Kidney epithelial cell (primary cell): ENCODE measurements at regions not wholly inside any gene's neighbourhood (a gene's known extent, or its start where the extent isn't known, plus 50 kb on each side); places are given as distances from the start of the nearest gene placed in this dataset.

Experiments
- DNase-seq: peaks from one replicate; pipeline ENCODE4 v3.0.0-alpha.2; 2010; ENCODE audit warnings: low read depth
- H3K27me3 ChIP-seq: 2 replicates; pipeline ENCODE4 v1.6.0; 2011; ENCODE audit warnings: low read length; ENCODE audit not compliant: control insufficient read depth, insufficient read depth
- H3K36me3 ChIP-seq: 2 replicates; pipeline ENCODE4 v1.5.1; 2011; ENCODE audit warnings: low read length; ENCODE audit not compliant: control insufficient read depth, insufficient read depth
- H3K4me3 ChIP-seq: 2 replicates; pipeline ENCODE4 v1.5.1; 2011; ENCODE audit warnings: low read depth, mild to moderate bottlenecking, control low read depth, low read length
- TF ChIP-seq, protein P1 (sequence below): IDR thresholded peaks from 2 replicates; pipeline ENCODE4 v1.5.1; 2011; ENCODE audit warnings: mild to moderate bottlenecking, moderate library complexity, low read length, control low read depth, inconsistent platforms; ENCODE audit not compliant: insufficient read depth, poor library complexity, severe bottlenecking

DNA sequence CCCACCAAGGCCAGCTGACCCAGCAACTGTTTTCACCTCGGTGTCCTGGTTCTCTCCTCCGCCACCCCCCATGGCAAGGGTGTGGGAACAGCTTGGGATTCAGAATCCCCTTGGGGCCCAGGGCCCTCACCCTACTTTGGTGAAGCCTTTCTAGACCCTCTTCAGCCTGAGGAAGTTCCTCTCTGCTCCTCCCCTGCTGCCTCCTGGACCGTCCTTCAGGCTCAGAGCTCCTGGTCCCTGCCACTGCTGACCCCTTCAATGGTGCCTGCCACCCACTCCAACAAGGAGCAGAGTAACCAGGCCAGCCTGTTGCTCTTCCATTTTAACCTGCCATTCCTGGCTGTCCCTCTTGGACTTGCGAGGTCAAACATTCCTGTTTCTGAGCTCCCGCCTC, 72.0 kb upstream of the SMNDC1 start:
- DNase-seq = no peak
- Histone ChIP-seq H3K27me3 (no peaks in the 10 kb centered on the region), H3K36me3 (no peaks in the 10 kb centered on the region), H3K4me3 (no peak overlapping the region)
- TF ChIP-seq, protein P1, sequence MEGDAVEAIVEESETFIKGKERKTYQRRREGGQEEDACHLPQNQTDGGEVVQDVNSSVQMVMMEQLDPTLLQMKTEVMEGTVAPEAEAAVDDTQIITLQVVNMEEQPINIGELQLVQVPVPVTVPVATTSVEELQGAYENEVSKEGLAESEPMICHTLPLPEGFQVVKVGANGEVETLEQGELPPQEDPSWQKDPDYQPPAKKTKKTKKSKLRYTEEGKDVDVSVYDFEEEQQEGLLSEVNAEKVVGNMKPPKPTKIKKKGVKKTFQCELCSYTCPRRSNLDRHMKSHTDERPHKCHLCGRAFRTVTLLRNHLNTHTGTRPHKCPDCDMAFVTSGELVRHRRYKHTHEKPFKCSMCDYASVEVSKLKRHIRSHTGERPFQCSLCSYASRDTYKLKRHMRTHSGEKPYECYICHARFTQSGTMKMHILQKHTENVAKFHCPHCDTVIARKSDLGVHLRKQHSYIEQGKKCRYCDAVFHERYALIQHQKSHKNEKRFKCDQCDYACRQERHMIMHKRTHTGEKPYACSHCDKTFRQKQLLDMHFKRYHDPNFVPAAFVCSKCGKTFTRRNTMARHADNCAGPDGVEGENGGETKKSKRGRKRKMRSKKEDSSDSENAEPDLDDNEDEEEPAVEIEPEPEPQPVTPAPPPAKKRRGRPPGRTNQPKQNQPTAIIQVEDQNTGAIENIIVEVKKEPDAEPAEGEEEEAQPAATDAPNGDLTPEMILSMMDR = no peak

DNA sequence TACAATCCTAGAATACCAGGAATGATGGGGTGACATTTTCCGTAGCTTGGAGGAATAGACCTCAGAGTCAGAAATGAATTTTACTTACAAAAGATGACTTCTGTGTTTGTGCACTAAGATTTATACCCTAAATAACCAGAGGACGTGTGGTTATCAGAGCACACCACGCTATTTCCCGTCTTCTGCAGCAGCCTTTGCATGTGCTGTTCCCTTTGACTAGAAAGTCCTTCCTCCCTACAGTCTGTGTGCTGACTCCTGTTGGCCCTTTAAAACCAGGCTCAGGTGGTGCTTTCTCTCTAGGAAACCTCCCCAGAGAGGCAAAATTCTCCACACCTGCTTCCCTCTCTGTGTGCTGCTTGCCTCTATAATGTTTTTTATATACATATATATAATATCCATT, 73.3 kb upstream of the SMNDC1 start:
- DNase-seq = no peak
- H3K36me3 ChIP-seq = no peaks in the 10 kb centered on the region
- TF ChIP-seq, protein P1 = no peak
- H3K27me3 ChIP-seq = no peaks in the 10 kb centered on the region
- no peak overlapping the region for H3K4me3 ChIP-seq

DNA sequence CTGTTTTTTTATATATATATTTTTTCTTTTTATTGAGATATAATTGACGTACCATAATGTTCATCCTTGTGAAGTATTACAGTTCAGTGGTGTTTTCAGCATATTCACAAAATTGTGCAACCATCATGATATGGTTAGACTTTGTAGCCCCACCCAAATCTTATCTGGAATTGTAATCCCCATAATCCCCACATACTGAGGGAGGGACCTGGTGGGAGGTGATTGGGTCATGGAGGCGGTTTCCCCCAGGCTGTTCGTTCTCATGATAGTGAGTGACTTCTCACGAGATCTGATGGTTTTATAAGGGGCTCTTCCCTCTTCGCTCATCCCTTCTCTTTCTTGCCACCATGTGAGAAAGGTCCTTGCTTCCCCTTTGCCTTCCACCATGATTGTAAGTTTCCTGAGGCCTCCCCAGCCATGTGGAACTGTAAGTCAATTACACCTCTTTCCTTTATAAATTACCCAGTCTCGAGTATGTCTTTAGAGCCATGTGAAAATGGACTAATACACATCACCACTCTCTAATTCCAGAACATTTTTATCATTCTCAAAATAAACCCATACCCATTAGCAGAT, 73.9 kb upstream of the SMNDC1 start:
- no peak for DNase-seq
- no peak overlapping the region for H3K4me3 ChIP-seq
- TF ChIP-seq, protein P1 = no peak
- no peaks in the 10 kb centered on the region for H3K36me3 ChIP-seq
- no peaks in the 10 kb centered on the region for H3K27me3 ChIP-seq

DNA sequence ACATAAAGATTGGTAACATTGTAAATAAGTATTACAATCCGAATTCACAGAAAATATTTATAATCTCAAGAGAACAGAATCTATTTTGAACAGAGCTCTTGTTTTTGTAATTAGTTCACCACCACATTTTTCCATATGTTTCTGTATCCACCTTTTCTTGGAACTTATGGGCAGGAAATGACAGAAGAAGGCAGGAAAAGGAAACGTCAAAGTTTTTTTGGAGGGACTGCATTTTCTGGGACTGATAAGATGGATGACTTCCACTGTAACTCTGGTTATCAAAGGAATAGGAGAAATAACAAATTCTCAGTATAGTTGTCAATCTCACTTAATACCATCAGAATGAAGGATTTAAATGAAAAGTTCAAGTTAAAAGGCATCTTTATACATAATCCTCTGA, 75.1 kb upstream of the SMNDC1 start:
- H3K36me3 ChIP-seq = no peaks in the 10 kb centered on the region
- TF ChIP-seq, protein P1 = no peak
- DNase-seq = no peak
- H3K4me3 ChIP-seq = no peak overlapping the region
- H3K27me3 ChIP-seq = no peaks in the 10 kb centered on the region

DNA sequence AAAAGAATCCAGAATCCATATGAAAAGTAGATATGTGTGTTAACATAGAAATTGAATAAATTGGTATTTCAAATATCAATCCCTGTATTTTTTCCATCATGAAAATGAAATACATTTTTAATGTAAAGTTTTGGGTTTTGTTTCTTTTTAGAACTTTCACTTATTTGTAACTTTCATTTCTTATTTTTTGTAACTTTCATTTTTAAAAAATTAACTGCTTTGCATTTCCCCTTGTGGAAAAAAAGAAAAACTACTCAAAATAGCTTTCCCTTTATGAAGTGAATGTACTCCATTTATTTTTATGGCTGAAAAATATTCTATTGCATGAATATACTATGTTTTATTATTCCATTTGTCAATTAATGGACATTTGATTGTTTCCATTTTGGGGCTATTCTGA, 75.6 kb upstream of the SMNDC1 start:
- TF ChIP-seq, protein P1 = no peak
- H3K36me3 ChIP-seq = no peaks in the 10 kb centered on the region
- no peak overlapping the region for H3K4me3 ChIP-seq
- no peak for DNase-seq
- no peaks in the 10 kb centered on the region for H3K27me3 ChIP-seq

DNA sequence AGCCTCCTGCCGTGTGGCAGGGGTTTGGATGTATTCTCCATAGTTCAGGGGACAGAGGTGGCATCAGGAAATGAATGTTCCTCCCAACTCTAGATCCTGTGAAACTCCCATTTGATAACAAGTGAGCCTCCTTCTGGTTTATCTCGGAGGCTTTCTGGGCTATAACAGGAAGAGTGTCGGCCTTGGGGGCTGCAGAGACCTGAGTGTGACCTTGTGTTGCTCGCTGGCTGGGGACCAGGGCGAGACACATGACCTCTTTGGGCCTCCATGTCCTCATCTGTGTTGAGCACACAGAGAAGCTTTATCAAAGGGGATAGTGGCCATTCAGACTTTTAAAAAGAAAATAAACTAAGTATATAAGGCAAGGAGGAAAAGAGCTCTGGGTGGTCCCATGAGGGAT, 78.0 kb upstream of the SMNDC1 start:
- Histone ChIP-seq H3K4me3 (no peak overlapping the region), H3K27me3 (no peaks in the 10 kb centered on the region), H3K36me3 (no peaks in the 10 kb centered on the region)
- DNase-seq = no peak
- TF ChIP-seq, protein P1 = no peak
